Bone marrow (tissue), 2 donors: ENCODE measurements at regions not wholly inside any gene's neighbourhood (a gene's known extent, or its start where the extent isn't known, plus 50 kb on each side); places are given as distances from the start of the nearest gene placed in this dataset.
"Not testable (repeated sequence)": the region's sequence is repeated elsewhere in the genome, so short reads cannot be mapped to it uniquely, and the experiment has no call there.

Source experiments
- DNase-seq, 2 donors: peaks; one replicate each; lab custom pipeline; 2025; lab: John Stamatoyannopoulos, UW

GRCh38 chr7:152502813-152503790 is 67.3 kb upstream of the KMT2C start:
- DNase-seq, result no peak

GRCh38 chr7:152501506-152501905 is 65.7 kb upstream of the KMT2C start:
- no peak for DNase-seq

GRCh38 chr7:152499969-152500368 is 64.2 kb upstream of the KMT2C start:
- DNase-seq, result not testable (repeated sequence)

GRCh38 chr7:152495867-152496266 is 60.1 kb upstream of the KMT2C start:
- no peak for DNase-seq

- no peak for DNase-seq
Measured at GRCh38 chr7:152492952-152493351, 57.1 kb upstream of the KMT2C start.

DNA sequence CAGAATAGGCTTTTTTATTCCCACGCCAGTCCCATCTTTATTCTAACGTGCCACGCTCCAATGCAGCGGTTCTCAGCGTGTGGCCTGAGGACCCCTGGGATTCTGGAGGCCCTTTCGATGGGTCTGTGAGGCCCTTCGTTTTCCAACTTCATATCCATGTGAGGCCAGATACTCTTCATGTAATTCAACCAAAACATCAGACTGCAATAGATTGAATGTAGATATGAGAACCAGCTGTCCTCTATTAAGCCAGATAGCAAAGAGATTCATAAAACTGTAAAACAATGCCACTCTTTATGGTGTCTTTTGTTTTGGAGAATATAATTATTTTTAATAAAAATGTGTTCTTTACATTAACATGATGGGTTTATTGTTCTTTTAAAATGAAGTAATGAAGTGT is 53.2 kb upstream of the KMT2C start:
- no peak for DNase-seq

DNA sequence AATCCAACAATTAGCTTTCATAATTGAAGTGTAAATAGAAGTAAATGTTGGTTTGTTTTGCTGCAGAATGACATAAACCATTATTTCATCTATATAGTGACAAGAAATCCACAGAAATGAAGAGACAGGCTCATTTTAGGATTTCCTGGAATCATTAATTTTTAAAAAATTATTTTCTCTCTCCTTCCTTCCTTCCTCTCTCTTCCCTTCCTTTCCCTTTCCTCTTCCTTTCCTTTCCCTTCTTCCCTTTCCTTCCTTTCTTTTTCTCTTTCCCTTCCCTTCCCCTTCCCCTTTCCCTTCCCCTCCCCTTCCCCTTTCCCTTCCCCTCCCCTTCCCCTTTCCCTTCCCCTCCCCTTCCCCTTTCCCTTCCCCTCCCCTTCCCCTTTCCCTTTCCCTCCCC is 51.2 kb upstream of the KMT2C start:
- DNase-seq, result no peak

DNA sequence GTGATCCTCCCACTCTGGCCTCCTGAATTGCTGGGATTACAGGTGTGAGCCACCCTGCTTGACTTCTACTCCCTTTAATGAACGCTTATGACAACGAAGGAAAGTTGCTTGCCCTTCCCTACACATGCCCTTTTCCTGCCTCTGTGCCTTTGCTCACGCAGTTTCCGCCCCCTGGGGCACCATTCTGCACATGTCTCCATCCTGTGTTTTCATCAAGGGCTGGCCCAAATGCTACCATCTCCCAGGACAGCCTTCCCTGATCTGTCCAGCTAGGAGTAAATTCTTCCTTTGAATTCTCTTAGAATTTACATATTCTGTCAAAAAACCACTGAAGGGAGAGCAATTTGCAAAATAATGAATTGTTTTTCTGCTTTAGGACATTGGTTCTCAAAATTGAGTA is 50.0 kb upstream of the KMT2C start:
- DNase-seq, result no peak
